HUES64 (cell line): ENCODE measurements at regions not wholly inside any gene's neighbourhood (a gene's known extent, or its start where the extent isn't known, plus 50 kb on each side); places are given as distances from the start of the nearest gene placed in this dataset.
"Not testable (repeated sequence)": the region's sequence is repeated elsewhere in the genome, so short reads cannot be mapped to it uniquely, and the experiment has no call there.

Experiments
- H3K27ac ChIP-seq: 2 replicates; pipeline ENCODE4 v1.7.0; 2013; ENCODE audit warnings: low read depth, low read length, inconsistent platforms
- H3K27me3 ChIP-seq: 2 replicates; pipeline ENCODE4 v1.6.1; 2013; ENCODE audit warnings: mild to moderate bottlenecking, low read length; ENCODE audit not compliant: insufficient read depth
- H3K36me3 ChIP-seq: 2 replicates; pipeline ENCODE4 v1.6.1; 2013; ENCODE audit warnings: mild to moderate bottlenecking, low read length; ENCODE audit not compliant: insufficient read depth
- H3K4me1 ChIP-seq: 2 replicates; pipeline ENCODE4 v1.6.1; 2013; ENCODE audit warnings: mild to moderate bottlenecking, low read length, moderate library complexity; ENCODE audit not compliant: insufficient read depth
- H3K4me3 ChIP-seq: 2 replicates; pipeline ENCODE4 v1.5.1; 2013; ENCODE audit warnings: mild to moderate bottlenecking, low read length, moderate library complexity
- H3K9ac ChIP-seq: 2 replicates; pipeline ENCODE4 v1.6.1; 2013; ENCODE audit warnings: mild to moderate bottlenecking, low read depth, low read length
- H3K9me3 ChIP-seq: 2 replicates; pipeline ENCODE4 v1.6.1; 2013; ENCODE audit warnings: low read depth, low read length; ENCODE audit not compliant: insufficient read depth
- WGBS: fragments of 150-250, 120-280 bp; methylation state at CpG from one replicate; pipeline ENCODE4 v1.1.7; 2013; ENCODE audit warnings: missing lambda C conversion rate; 5-methylcytosine and 5-hydroxymethylcytosine counted together

DNA sequence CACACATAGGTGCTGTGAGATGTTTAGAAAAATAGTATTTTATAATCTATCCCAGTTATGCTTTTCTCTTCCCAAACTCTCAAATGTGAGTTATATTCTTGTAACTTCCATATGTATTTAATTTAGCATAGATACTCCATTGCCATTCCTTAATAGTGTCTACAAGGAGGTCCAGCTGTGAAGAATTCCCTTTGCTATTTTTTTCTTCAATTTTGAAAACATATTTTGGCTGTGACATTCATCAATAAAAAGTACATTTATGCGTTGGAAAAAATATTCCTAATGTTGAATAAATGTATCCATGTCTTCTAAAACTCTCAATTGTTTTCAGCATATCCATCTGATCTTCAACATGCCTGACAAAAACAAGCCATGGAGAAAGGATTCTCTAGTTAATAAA, 1402.0 kb upstream of the SEL1L start:
- H3K9ac ChIP-seq = no peak overlapping the region
- no CpG with 5 or more reads among the region's 1 CpG for WGBS

GRCh38 chr14:82951171-82951570, 1417.5 kb upstream of the SEL1L start:
- Histone ChIP-seq H3K9ac (no peak overlapping the region), H3K9me3 (no peaks in the 10 kb centered on the region), H3K4me1 (peaks cover 13% of the 10 kb centered on the region; the same call in 1 of the 2 replicates), H3K27me3 (no peaks in the 10 kb centered on the region), H3K4me3 (no peak overlapping the region), H3K27ac (peak overlapping the region; percentile 22; the same call in 1 of the 2 replicates), H3K36me3 (no peaks in the 10 kb centered on the region)

More for the DNA sequence above, 1402.0 kb upstream of the SEL1L start:
- Histone ChIP-seq H3K4me1 (no peaks in the 10 kb centered on the region), H3K36me3 (no peaks in the 10 kb centered on the region), H3K4me3 (no peak overlapping the region), H3K27ac (no peak overlapping the region), H3K27me3 (no peaks in the 10 kb centered on the region), H3K9me3 (no peaks in the 10 kb centered on the region)

DNA sequence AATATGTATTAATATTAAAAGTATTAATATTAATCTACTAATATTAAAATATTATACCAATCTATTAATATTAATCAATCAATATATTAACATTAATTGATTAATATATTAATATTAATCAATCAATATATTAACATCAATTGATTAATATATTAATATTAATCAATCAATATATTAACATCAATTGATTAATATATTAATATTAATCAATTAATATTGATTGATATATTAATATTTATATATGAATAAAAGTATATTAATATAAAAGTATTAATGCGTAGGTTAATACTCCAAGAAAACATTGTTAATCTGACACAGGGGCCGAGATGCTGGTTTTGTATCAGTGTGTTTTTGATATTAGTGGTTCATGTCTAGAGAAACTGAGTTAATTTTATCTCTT, 1430.1 kb upstream of the SEL1L start:
- H3K9ac ChIP-seq = no peak overlapping the region
- no peaks in the 10 kb centered on the region for H3K27me3 ChIP-seq
- H3K4me1 ChIP-seq = no peaks in the 10 kb centered on the region
- no peaks in the 10 kb centered on the region for H3K9me3 ChIP-seq
- 80% methylated on average over 2 of the region's 2 CpGs for WGBS
- H3K4me3 ChIP-seq = no peak overlapping the region
- H3K36me3 ChIP-seq = no peaks in the 10 kb centered on the region
- no peak overlapping the region for H3K27ac ChIP-seq

GRCh38 chr14:82987502-82988124, 1454.0 kb upstream of the SEL1L start:
- Histone ChIP-seq H3K9me3 (no peaks in the 10 kb centered on the region), H3K27ac (no peak overlapping the region), H3K36me3 (no peaks in the 10 kb centered on the region), H3K27me3 (no peaks in the 10 kb centered on the region), H3K4me1 (no peaks in the 10 kb centered on the region), H3K9ac (no peak overlapping the region), H3K4me3 (no peak overlapping the region)
- WGBS = 88% methylated on average over 4 of the region's 5 CpGs

GRCh38 chr14:82994547-82994946, 1460.9 kb upstream of the SEL1L start:
- H3K9ac ChIP-seq, H3K4me3 ChIP-seq, H3K36me3 ChIP-seq, H3K27me3 ChIP-seq, H3K9me3 ChIP-seq, H3K27ac ChIP-seq, H3K4me1 ChIP-seq: not testable (repeated sequence)
- WGBS = 96% methylated on average over 8 of the region's 8 CpGs

GRCh38 chr14:82999802-83000201, 1466.1 kb upstream of the SEL1L start:
- no peak overlapping the region for H3K27ac ChIP-seq
- no peaks in the 10 kb centered on the region for H3K9me3 ChIP-seq
- no peaks in the 10 kb centered on the region for H3K36me3 ChIP-seq
- no peaks in the 10 kb centered on the region for H3K27me3 ChIP-seq
- no peak overlapping the region for H3K4me3 ChIP-seq
- no peak overlapping the region for H3K9ac ChIP-seq
- no peaks in the 10 kb centered on the region for H3K4me1 ChIP-seq

GRCh38 chr14:83004456-83005006, 1470.9 kb upstream of the SEL1L start:
- no peak overlapping the region for H3K4me3 ChIP-seq
- no peaks in the 10 kb centered on the region for H3K4me1 ChIP-seq
- no peaks in the 10 kb centered on the region for H3K27me3 ChIP-seq
- H3K9ac ChIP-seq = no peak overlapping the region
- 93% methylated on average over 2 of the region's 2 CpGs for WGBS
- no peaks in the 10 kb centered on the region for H3K36me3 ChIP-seq
- no peak overlapping the region for H3K27ac ChIP-seq
- H3K9me3 ChIP-seq = peaks cover 10% of the 10 kb centered on the region; the same call in 1 of the 2 replicates

GRCh38 chr14:83006121-83006670, 1472.5 kb upstream of the SEL1L start:
- Histone ChIP-seq H3K9me3 (peaks cover 10% of the 10 kb centered on the region; the same call in 1 of the 2 replicates), H3K4me1 (no peaks in the 10 kb centered on the region), H3K4me3 (no peak overlapping the region), H3K9ac (no peak overlapping the region), H3K27me3 (no peaks in the 10 kb centered on the region), H3K36me3 (no peaks in the 10 kb centered on the region), H3K27ac (no peak overlapping the region)
- 94% methylated on average over 1 of the region's 1 CpG for WGBS

- H3K4me1 ChIP-seq, H3K27me3 ChIP-seq, H3K36me3 ChIP-seq, H3K9ac ChIP-seq, H3K4me3 ChIP-seq, H3K27ac ChIP-seq: not testable (repeated sequence)
- 98% methylated on average over 5 of the region's 7 CpGs for WGBS
- peaks cover 10% of the 10 kb centered on the region; the same call in 1 of the 2 replicates for H3K9me3 ChIP-seq
Measured at GRCh38 chr14:83007052-83007451, 1473.4 kb upstream of the SEL1L start.

DNA sequence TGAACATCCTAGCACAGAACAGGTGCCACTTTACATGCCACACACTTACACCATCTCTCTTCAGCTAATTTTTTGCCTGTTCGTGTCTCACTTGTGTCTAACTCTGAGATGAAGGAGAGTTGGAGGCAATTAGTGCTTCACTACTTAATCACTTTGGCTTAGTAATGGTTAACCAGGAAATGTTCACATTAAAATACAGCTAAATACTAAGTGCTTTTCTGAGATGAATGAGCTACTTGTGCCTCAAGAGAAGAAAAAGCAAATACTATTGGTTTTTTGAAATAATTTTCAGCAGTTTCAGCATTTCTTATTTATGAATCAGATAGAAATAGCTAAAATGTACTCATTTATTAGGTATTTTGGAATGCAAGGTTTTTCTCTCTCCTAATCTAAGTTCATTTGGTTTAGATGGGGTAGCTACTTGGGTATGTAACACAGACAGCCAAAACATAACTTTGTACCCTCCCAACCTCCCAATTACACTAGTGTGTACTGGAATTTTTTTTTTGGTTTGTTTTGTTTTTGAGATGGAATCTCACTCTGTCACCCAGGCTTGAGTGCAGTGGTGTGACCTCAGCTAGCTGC, 1474.1 kb upstream of the SEL1L start:
- no peaks in the 10 kb centered on the region for H3K27me3 ChIP-seq
- no peaks in the 10 kb centered on the region for H3K36me3 ChIP-seq
- H3K27ac ChIP-seq = no peak overlapping the region
- peaks cover 10% of the 10 kb centered on the region; the same call in 1 of the 2 replicates for H3K9me3 ChIP-seq
- H3K4me3 ChIP-seq = no peak overlapping the region
- 100% methylated on average over 1 of the region's 1 CpG for WGBS
- no peaks in the 10 kb centered on the region for H3K4me1 ChIP-seq
- no peak overlapping the region for H3K9ac ChIP-seq

- H3K4me1 ChIP-seq = no peaks in the 10 kb centered on the region
- no peak overlapping the region for H3K9ac ChIP-seq
- no peak overlapping the region for H3K4me3 ChIP-seq
- no peaks in the 10 kb centered on the region for H3K36me3 ChIP-seq
- H3K27me3 ChIP-seq = no peaks in the 10 kb centered on the region
- WGBS = 81% methylated on average over 4 of the region's 5 CpGs
- no peak overlapping the region for H3K27ac ChIP-seq
- no peaks in the 10 kb centered on the region for H3K9me3 ChIP-seq
Measured at GRCh38 chr14:83017296-83017695, 1483.6 kb upstream of the SEL1L start.
